Thyroid gland (tissue), 4 donors: ENCODE measurements at regions not wholly inside any gene's neighbourhood (a gene's known extent, or its start where the extent isn't known, plus 50 kb on each side); places are given as distances from the start of the nearest gene placed in this dataset.
"Not testable (repeated sequence)": the region's sequence is repeated elsewhere in the genome, so short reads cannot be mapped to it uniquely, and the experiment has no call there.

ENCODE experiments used
- DNase-seq, 2 donors: peaks; one replicate each; pipeline ENCODE4 v3.0.0-alpha.2; 2019
- H3K27ac ChIP-seq, 3 donors: fragments of 200-600 bp; sonication (generic); 1 replicate in 2 of 3; 2 replicates in 1 of 3; pipeline ENCODE4 v1.5.1; 2016 to 2019; ENCODE audit warnings: mild to moderate bottlenecking in 1 of 3, moderate library complexity in 1 of 3
- H3K27me3 ChIP-seq: fragments of 200-600 bp; sonication (generic); one replicate; pipeline ENCODE4 v1.5.1; 2019
- H3K36me3 ChIP-seq, 2 donors: fragments of 200-600 bp; sonication (generic); one replicate each; pipeline ENCODE4 v1.5.1; 2016 to 2019
- H3K4me1 ChIP-seq, 2 donors: fragments of 200-600 bp; sonication (generic); one replicate each; pipeline ENCODE4 v1.5.1; 2017 to 2019
- H3K4me3 ChIP-seq, 3 donors: fragments of 200-600 bp; sonication (generic); replicated peaks in 1 of 3; 1 replicate in 2 of 3; 2 replicates in 1 of 3; pipeline ENCODE4 v1.5.1; 2016; ENCODE audit warnings: mild to moderate bottlenecking in 1 of 3
- H3K9me3 ChIP-seq: fragments of 200-600 bp; sonication (generic); one replicate; pipeline ENCODE4 v1.5.1; 2017
- CTCF ChIP-seq, 6 experiments: fragments of 200-600 bp in 3 of 6; fragments of 450-650 bp in 3 of 6; sonication (generic) in 3 of 6; IDR thresholded peaks; one replicate each; pipeline ENCODE4 v1.5.1; 2016 to 2019; ENCODE audit warnings: antibody characterized with exemption in 6 of 6, mild to moderate bottlenecking in 2 of 6, inconsistent platforms in 1 of 6, moderate library complexity in 1 of 6
- POLR2A ChIP-seq, 2 donors: fragments of 450-650 bp; IDR thresholded peaks; one replicate each; pipeline ENCODE4 v1.6.1; 2017; ENCODE audit warnings: antibody characterized with exemption in 2 of 2, mild to moderate bottlenecking in 2 of 2, moderate library complexity in 1 of 2
- WGBS, 2 donors: methylation state at CpG; one replicate each; pipeline ENCODE4 v1.1.5; 2017; 5-methylcytosine and 5-hydroxymethylcytosine counted together
- intact Hi-C: fragments of 100-400 bp; cut with DNase I; formaldehyde crosslinking; loops from one replicate; pipeline ENCODE4 v1.15.1; 2023

DNA sequence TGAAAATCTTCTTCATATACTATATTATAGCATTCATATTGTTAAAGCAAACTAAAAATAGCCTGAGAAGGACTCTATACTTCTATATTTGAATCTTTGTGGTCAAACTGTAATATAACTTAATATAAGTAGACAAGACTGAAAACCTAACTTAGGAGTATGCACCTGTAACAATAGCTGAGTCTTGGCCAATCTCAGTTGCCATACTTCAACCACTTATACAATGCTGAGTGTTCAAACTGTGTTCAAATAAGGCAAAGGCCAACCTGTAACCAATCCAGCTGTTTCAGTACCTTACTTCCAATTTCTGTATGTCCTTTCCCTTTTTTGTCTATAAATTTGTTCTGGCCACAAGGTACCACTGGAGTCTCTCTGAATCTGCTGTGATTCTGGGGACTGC, 1360.8 kb upstream of the CDH9 start:
- H3K4me1 ChIP-seq: no peaks in the 10 kb centered on the region
- TF ChIP-seq CTCF (IDR thresholded peaks at IDR 0.05) (no peak), POLR2A (IDR thresholded peaks at IDR 0.05) (no peak)

DNA sequence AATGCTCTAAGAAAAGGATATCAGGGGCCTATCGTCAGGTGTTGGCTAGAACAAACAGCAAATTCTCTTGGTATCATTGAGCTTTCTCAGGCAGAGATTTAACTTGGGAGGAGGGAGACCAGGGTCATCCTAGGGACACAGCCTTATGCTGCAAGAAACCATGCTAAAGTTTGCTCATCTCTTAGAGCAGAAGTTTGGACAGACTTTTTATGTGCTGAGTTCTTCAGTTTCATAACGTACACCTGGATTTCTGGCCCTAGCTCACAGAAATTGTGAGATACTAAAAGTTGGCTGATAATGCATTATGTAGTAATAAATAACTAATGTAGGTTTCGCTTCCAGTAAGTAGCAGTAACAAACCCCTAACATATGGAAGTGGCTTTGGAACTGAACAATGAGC, 1359.8 kb upstream of the CDH9 start:
- 72 to 86% methylated on average over 3 of the region's 3 CpGs for WGBS, 2 donors
- DNase-seq: no peak
- Histone ChIP-seq H3K9me3 (no peaks in the 10 kb centered on the region), H3K4me3 (no peak overlapping the region), H3K27ac (no peak overlapping the region), H3K36me3 (no peaks in the 10 kb centered on the region), H3K4me1 (no peaks in the 10 kb centered on the region), H3K27me3 (no peaks in the 10 kb centered on the region)
- intact Hi-C loops: no loop called here
- TF ChIP-seq CTCF (IDR thresholded peaks at IDR 0.05) (no peak), POLR2A (IDR thresholded peaks at IDR 0.05) (no peak)

More for the DNA sequence above, 1360.8 kb upstream of the CDH9 start:
- H3K36me3 ChIP-seq: no peaks in the 10 kb centered on the region
- H3K27me3 ChIP-seq: no peaks in the 10 kb centered on the region
- no peak overlapping the region for H3K4me3 ChIP-seq
- DNase-seq: no peak
- intact Hi-C loops: no loop called here
- H3K27ac ChIP-seq: no peak overlapping the region
- no peaks in the 10 kb centered on the region for H3K9me3 ChIP-seq

DNA sequence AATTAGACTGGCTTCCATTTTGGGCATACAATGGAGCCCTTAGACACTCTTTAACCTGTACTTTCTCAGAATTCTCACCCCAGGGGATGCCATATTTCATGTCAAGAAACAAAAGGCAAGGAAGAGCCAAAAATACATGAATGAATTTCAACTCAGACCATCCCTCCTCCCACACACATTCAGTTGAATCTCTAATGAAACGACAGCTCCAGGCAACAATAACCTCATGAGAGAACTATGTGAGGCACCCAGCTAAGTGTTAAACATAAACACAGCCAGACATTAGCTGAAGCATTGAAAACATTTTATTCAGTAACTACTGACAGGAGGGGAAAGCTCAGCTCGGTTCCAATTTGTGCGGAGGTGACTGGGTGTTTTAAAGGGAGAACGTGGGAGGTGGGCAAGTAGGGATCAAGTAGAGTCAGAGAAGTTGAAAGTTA, 1359.1 kb upstream of the CDH9 start:
- intact Hi-C loops: no loop called here
- DNase-seq: no peak
- H3K36me3 ChIP-seq: no peaks in the 10 kb centered on the region
- 25 to 28% methylated on average over 4 of the region's 4 CpGs for WGBS, 2 donors
- TF ChIP-seq CTCF (IDR thresholded peaks at IDR 0.05) (no peak), POLR2A (IDR thresholded peaks at IDR 0.05) (no peak)
- H3K9me3 ChIP-seq: no peaks in the 10 kb centered on the region
- no peak overlapping the region for H3K4me3 ChIP-seq
- H3K4me1 ChIP-seq: no peaks in the 10 kb centered on the region
- no peaks in the 10 kb centered on the region for H3K27me3 ChIP-seq
- no peak overlapping the region for H3K27ac ChIP-seq

GRCh38 chr5:28391277-28391676, 1352.9 kb upstream of the CDH9 start:
- no peak overlapping the region for H3K4me3 ChIP-seq
- 57 to 72% methylated on average over 1 of the region's 1 CpG for WGBS, 2 donors
- intact Hi-C loops: no loop called here
- no peak for DNase-seq
- no peaks in the 10 kb centered on the region for H3K9me3 ChIP-seq
- no peaks in the 10 kb centered on the region for H3K27me3 ChIP-seq
- H3K27ac ChIP-seq: no peak overlapping the region
- H3K4me1 ChIP-seq: no peaks in the 10 kb centered on the region
- TF ChIP-seq CTCF (IDR thresholded peaks at IDR 0.05) (no peak), POLR2A (IDR thresholded peaks at IDR 0.05) (no peak)
- no peaks in the 10 kb centered on the region for H3K36me3 ChIP-seq

GRCh38 chr5:28390341-28390740, 1352.0 kb upstream of the CDH9 start:
- no peak for TF ChIP-seq CTCF (IDR thresholded peaks at IDR 0.05)
- TF ChIP-seq POLR2A (IDR thresholded peaks at IDR 0.05): no peak

GRCh38 chr5:28389727-28390126, 1351.3 kb upstream of the CDH9 start:
- H3K27me3 ChIP-seq, H3K4me1 ChIP-seq, intact Hi-C loops, H3K4me3 ChIP-seq, H3K36me3 ChIP-seq, H3K9me3 ChIP-seq, H3K27ac ChIP-seq, DNase-seq: not testable (repeated sequence)
- 89 to 94% methylated on average over 3 of the region's 3 CpGs for WGBS, 2 donors

More at GRCh38 chr5:28390341-28390740, 1352.0 kb upstream of the CDH9 start:
- Histone ChIP-seq H3K4me3 (no peak overlapping the region), H3K4me1 (no peaks in the 10 kb centered on the region), H3K27ac (no peak overlapping the region), H3K27me3 (no peaks in the 10 kb centered on the region), H3K36me3 (no peaks in the 10 kb centered on the region), H3K9me3 (no peaks in the 10 kb centered on the region)
- 22 to 49% methylated on average over 1 of the region's 1 CpG for WGBS, 2 donors
- no peak for DNase-seq
- intact Hi-C loops: no loop called here
